ENCODE measurements at regions not wholly inside any gene's neighbourhood (a gene's known extent, or its start where the extent isn't known, plus 50 kb on each side); places are given as distances from the start of the nearest gene placed in this dataset.

GRCh38 chr5:31066655-31067328 lies 126.7 kb upstream of the CDH6 start:
- Histone ChIP-seq H3K4me2 (ENCODE audit: insufficient read depth in 1 of 2, low read depth in 2 of 2, low read length in 2 of 2) (no peak overlapping the region), H3K27ac (ENCODE audit: low read depth, low read length) (no peak overlapping the region), H3K36me3 (ENCODE audit: control insufficient read depth in 2 of 4, insufficient read depth in 4 of 4, low read length in 3 of 4) (no peaks in the 10 kb centered on the region), H3K4ac (replicated peaks; ENCODE audit: insufficient read length, low read depth, low read length) (no peak overlapping the region), H4K5ac (ENCODE audit: insufficient read length, low read depth, low read length) (no peak overlapping the region), H3K56ac (replicated peaks; ENCODE audit: insufficient read length, low read depth, low read length) (no peak overlapping the region), H3K18ac (ENCODE audit: extremely low read depth, low read length) (no peak overlapping the region), H3K4me3 (ENCODE audit: extremely low read depth in 1 of 4, insufficient read depth in 2 of 4, low read depth in 3 of 4, low read length in 4 of 4) (no peak overlapping the region), H2BK12ac (ENCODE audit: low read depth, low read length) (no peak overlapping the region), H4K8ac (ENCODE audit: extremely low read depth, insufficient read depth, low read length) (no peak overlapping the region), H3K23ac (ENCODE audit: insufficient read length) (no peak overlapping the region), H2BK5ac (ENCODE audit: low read depth, low read length) (no peak overlapping the region), H2BK15ac (ENCODE audit: low read length) (no peak overlapping the region), H3K14ac (ENCODE audit: insufficient read length) (no peak overlapping the region), H3K9me3 (ENCODE audit: insufficient read depth in 2 of 2, low read depth in 1 of 2, low read length in 1 of 2) (no peaks in the 10 kb centered on the region), H4K20me1 (replicated peaks in 1 of 2; ENCODE audit: control insufficient read depth in 1 of 2, insufficient read depth in 2 of 2, low read length in 2 of 2) (no peaks in the 10 kb centered on the region), H2BK20ac (ENCODE audit: low read length) (no peak overlapping the region), H4K91ac (replicated peaks; ENCODE audit: insufficient read length, low read length) (no peak overlapping the region), H3K4me1 (replicated peaks in 1 of 4; ENCODE audit: control insufficient read depth in 3 of 4, insufficient read depth in 4 of 4, low read length in 3 of 4) (no peaks in the 10 kb centered on the region), H2BK120ac (replicated peaks; ENCODE audit: low read depth, low read length) (no peak overlapping the region), H3K23me2 (ENCODE audit: low read depth, low read length) (no peaks in the 10 kb centered on the region), H2AK5ac (ENCODE audit: low read depth, low read length) (no peak overlapping the region), H3K79me1 (ENCODE audit: low read depth, low read length) (no peaks in the 10 kb centered on the region), H3K9ac (replicated peaks in 1 of 4; ENCODE audit: extremely low read depth in 1 of 4, low read depth in 3 of 4, low read length in 3 of 4) (no peak overlapping the region), H3K27me3 (replicated peaks in 1 of 4; ENCODE audit: control insufficient read depth in 3 of 4, extremely low read depth in 1 of 4, insufficient read depth in 3 of 4, low read length in 3 of 4) (no peaks in the 10 kb centered on the region), H3K79me2 (ENCODE audit: control insufficient read depth in 1 of 2, insufficient read depth in 2 of 2, low read length in 2 of 2) (no peaks in the 10 kb centered on the region), H2AFZ (ENCODE audit: low read length) (no peak overlapping the region)
- DNase-seq (ENCODE audit: low read depth in 1 of 2, low spot score in 2 of 2) (no peak), FAIRE-seq (no peak)
- CTCF ChIA-PET (ENCODE audit: partially characterized antibody): interaction anchor here (0.6 to 0.9 kb wide), 2 partner anchors 129 to 533 kb away, joined by 3 to 4 read pairs; no protein-coding TSS in a partner anchor
- POLR2A ChIA-PET (ENCODE audit: partially characterized antibody): no interaction called here
- WGBS, 2 experiments (ENCODE audit: extremely low coverage in 1 of 2, insufficient coverage in 1 of 2, insufficient read length in 1 of 2, insufficient replicate concordance in 2 of 2, low coverage in 1 of 2, low lambda C conversion rate in 2 of 2, missing lambda C conversion rate in 1 of 2): 75% methylated on average over 5 of the region's 5 CpGs; no CpG with 5 or more reads in 1 of the 2 experiments
- TF ChIP-seq CBX8 (IDR thresholded peaks at IDR 0.05; ENCODE audit: borderline replicate concordance, low read depth, low read length) (no peak), BCL11A (IDR thresholded peaks at IDR 0.05; ENCODE audit: low read depth in 2 of 2, low read length in 2 of 2) (no peak), RNF2 (IDR thresholded peaks at IDR 0.05; ENCODE audit: borderline replicate concordance, low read depth, low read length, missing control alignments, poor library complexity, severe bottlenecking) (no peak), POLR2AphosphoS5 (IDR thresholded peaks at IDR 0.05; ENCODE audit: low read depth, low read length) (no peak), POLR2A (IDR thresholded peaks at IDR 0.05; ENCODE audit: control extremely low read depth in 1 of 2, low read depth in 2 of 2, low read length in 2 of 2) (no peak), TAF1 (IDR thresholded peaks at IDR 0.05; ENCODE audit: low read depth, low read length) (no peak), JUND (IDR thresholded peaks at IDR 0.05; ENCODE audit: low read length) (no peak), NANOG (IDR thresholded peaks at IDR 0.05; ENCODE audit: insufficient read depth, low read depth, low read length, poor library complexity, severe bottlenecking) (no peak), RFX5 (IDR thresholded peaks at IDR 0.05; ENCODE audit: borderline replicate concordance, low read depth, low read length) (no peak), SP4 (IDR thresholded peaks at IDR 0.05; ENCODE audit: low read length) (no peak), YY1 (IDR thresholded peaks at IDR 0.05; ENCODE audit: low read depth, low read length) (no peak)
- TF ChIP-seq, protein P1, sequence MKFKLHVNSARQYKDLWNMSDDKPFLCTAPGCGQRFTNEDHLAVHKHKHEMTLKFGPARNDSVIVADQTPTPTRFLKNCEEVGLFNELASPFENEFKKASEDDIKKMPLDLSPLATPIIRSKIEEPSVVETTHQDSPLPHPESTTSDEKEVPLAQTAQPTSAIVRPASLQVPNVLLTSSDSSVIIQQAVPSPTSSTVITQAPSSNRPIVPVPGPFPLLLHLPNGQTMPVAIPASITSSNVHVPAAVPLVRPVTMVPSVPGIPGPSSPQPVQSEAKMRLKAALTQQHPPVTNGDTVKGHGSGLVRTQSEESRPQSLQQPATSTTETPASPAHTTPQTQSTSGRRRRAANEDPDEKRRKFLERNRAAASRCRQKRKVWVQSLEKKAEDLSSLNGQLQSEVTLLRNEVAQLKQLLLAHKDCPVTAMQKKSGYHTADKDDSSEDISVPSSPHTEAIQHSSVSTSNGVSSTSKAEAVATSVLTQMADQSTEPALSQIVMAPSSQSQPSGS (IDR thresholded peaks at IDR 0.05; ENCODE audit: low read length): no peak

All from H1 (cell line).